ENCODE measurements at regions not wholly inside any gene's neighbourhood (a gene's known extent, or its start where the extent isn't known, plus 50 kb on each side); places are given as distances from the start of the nearest gene placed in this dataset.
"Not testable (repeated sequence)": the region's sequence is repeated elsewhere in the genome, so short reads cannot be mapped to it uniquely, and the experiment has no call there.

DNA sequence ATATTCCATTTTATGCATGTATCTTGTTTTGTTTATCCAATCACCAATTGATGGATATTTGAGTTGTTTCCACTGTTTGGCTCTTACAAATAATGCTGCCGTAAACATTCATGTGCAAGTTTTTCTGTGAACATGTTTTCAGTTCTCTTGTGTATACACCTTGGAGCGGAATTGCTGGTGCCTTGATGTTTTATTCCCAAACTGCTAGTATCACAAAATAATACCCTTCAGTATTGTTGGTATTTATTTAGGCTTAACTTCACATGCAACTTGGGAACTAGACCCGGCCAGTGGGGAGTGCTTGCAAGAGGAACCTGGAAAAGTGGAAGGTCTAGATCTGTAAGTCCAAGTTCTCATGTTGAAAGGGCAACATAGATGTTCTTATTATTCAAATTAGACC lies 115.9 kb downstream of the CRYAA start:
- intact Hi-C loops (cut with micrococcal nuclease), result no loop called here
- H3K79me2 ChIP-seq (ENCODE audit: low read length), result no peaks in the 10 kb centered on the region
- H3F3A ChIP-seq (ENCODE audit: low read length, unreplicated experiment), result peaks cover 7% of the 10 kb centered on the region
- H3K9me3 ChIP-seq (ENCODE audit: low read length), result no peaks in the 10 kb centered on the region
- H3K4me3 ChIP-seq (ENCODE audit: low read length), result no peak overlapping the region
- ATAC-seq (no peak), DNase-seq (no peak)
- H3K9ac ChIP-seq (ENCODE audit: low read length), result no peak overlapping the region
- H4K20me1 ChIP-seq (ENCODE audit: low read length), result no peaks in the 10 kb centered on the region
- peaks cover 32% of the 10 kb centered on the region for H3K4me1 ChIP-seq (ENCODE audit: insufficient read depth, low read length)
- no peaks in the 10 kb centered on the region for H3K36me3 ChIP-seq (ENCODE audit: low read depth, low read length)
- no peaks in the 10 kb centered on the region for H3K9me2 ChIP-seq (replicated peaks; ENCODE audit: low read length)
- no peak overlapping the region for H2AFZ ChIP-seq (ENCODE audit: low read length)
- H3K27me3 ChIP-seq (ENCODE audit: low read length), result no peaks in the 10 kb centered on the region
- POLR2A ChIA-PET (ENCODE audit: unreplicated experiment), result no interaction called here
- TF ChIP-seq EZH2 (IDR thresholded peaks at IDR 0.05; ENCODE audit: low read length, unreplicated experiment), result no peak
- TF ChIP-seq EZH2phosphoT487 (IDR thresholded peaks at IDR 0.05; ENCODE audit: borderline replicate concordance, low read length), result no peak
- TF ChIP-seq, protein P1, sequence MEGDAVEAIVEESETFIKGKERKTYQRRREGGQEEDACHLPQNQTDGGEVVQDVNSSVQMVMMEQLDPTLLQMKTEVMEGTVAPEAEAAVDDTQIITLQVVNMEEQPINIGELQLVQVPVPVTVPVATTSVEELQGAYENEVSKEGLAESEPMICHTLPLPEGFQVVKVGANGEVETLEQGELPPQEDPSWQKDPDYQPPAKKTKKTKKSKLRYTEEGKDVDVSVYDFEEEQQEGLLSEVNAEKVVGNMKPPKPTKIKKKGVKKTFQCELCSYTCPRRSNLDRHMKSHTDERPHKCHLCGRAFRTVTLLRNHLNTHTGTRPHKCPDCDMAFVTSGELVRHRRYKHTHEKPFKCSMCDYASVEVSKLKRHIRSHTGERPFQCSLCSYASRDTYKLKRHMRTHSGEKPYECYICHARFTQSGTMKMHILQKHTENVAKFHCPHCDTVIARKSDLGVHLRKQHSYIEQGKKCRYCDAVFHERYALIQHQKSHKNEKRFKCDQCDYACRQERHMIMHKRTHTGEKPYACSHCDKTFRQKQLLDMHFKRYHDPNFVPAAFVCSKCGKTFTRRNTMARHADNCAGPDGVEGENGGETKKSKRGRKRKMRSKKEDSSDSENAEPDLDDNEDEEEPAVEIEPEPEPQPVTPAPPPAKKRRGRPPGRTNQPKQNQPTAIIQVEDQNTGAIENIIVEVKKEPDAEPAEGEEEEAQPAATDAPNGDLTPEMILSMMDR (conservative IDR thresholded peaks at IDR 0.05; ENCODE audit: low read depth, low read length), result no peak
- CTCF ChIA-PET, result no interaction called here
- H3K27ac ChIP-seq (ENCODE audit: low read length), result no peak overlapping the region
- H3K4me2 ChIP-seq (ENCODE audit: low read length), result no peak overlapping the region
- BruUV-seq (replicated peaks), result no TSS peak

DNA sequence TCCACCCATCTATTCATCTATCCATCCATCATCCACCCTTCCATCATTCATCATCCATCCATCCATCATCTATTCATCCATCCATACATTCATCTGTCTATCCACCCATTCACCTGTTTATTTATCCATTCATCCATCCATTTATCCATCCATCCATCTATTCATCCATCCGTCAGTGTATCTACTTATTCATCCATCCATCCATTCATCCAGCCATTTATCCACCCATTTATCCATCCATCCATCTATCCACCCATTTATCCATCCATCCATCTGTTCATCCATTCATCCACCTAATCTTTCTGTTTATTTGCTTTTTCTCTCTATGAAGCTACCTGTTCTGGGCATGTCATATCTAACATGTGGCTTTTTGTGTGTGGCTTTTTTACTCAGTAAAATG lies 115.4 kb downstream of the CRYAA start:
- CTCF ChIA-PET, result no interaction called here
- H3K4me3 ChIP-seq (ENCODE audit: low read length), result no peak overlapping the region
- no peaks in the 10 kb centered on the region for H3K27me3 ChIP-seq (ENCODE audit: low read length)
- H3K27ac ChIP-seq (ENCODE audit: low read length), result no peak overlapping the region
- peaks cover 32% of the 10 kb centered on the region for H3K4me1 ChIP-seq (ENCODE audit: insufficient read depth, low read length)
- no peak for DNase-seq
- no peaks in the 10 kb centered on the region for H3K9me2 ChIP-seq (replicated peaks; ENCODE audit: low read length)
- TF ChIP-seq EZH2 (IDR thresholded peaks at IDR 0.05; ENCODE audit: low read length, unreplicated experiment), result no peak
- no peak for TF ChIP-seq EZH2phosphoT487 (IDR thresholded peaks at IDR 0.05; ENCODE audit: borderline replicate concordance, low read length)
- TF ChIP-seq, protein P1 (conservative IDR thresholded peaks at IDR 0.05; ENCODE audit: low read depth, low read length), result no peak
- H3K36me3 ChIP-seq (ENCODE audit: low read depth, low read length), result no peaks in the 10 kb centered on the region
- POLR2A ChIA-PET (ENCODE audit: unreplicated experiment), result no interaction called here
- H3K9me3 ChIP-seq (ENCODE audit: low read length), result no peaks in the 10 kb centered on the region
- BruUV-seq (replicated peaks), result no TSS peak
- H3K9ac ChIP-seq (ENCODE audit: low read length), result no peak overlapping the region
- no peak overlapping the region for H2AFZ ChIP-seq (ENCODE audit: low read length)
- no peak overlapping the region for H3K4me2 ChIP-seq (ENCODE audit: low read length)
- H4K20me1 ChIP-seq (ENCODE audit: low read length), result no peaks in the 10 kb centered on the region
- intact Hi-C loops (cut with micrococcal nuclease), result no loop called here
- peaks cover 7% of the 10 kb centered on the region for H3F3A ChIP-seq (ENCODE audit: low read length, unreplicated experiment)
- ATAC-seq, result no peak
- no peaks in the 10 kb centered on the region for H3K79me2 ChIP-seq (ENCODE audit: low read length)

DNA sequence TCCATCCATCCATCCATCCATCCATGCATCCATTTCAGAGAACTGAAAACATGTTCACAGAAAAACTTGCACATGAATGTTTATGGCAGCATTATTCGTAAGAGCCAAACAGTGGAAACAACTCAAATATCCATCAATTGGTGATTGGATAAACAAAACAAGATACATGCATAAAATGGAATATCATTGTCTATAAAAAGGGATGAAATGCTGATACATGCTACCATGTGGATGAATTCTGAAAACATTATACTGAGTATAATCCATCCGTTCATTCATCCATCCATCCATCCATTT lies 115.1 kb downstream of the CRYAA start:
- H3K36me3 ChIP-seq (ENCODE audit: low read depth, low read length); intact Hi-C loops (cut with micrococcal nuclease); BruUV-seq (replicated peaks); H3K9ac ChIP-seq (ENCODE audit: low read length); H3F3A ChIP-seq (ENCODE audit: low read length, unreplicated experiment); H3K4me2 ChIP-seq (ENCODE audit: low read length); H3K27me3 ChIP-seq (ENCODE audit: low read length); H3K27ac ChIP-seq (ENCODE audit: low read length); H3K79me2 ChIP-seq (ENCODE audit: low read length); H3K9me2 ChIP-seq (replicated peaks; ENCODE audit: low read length); ATAC-seq; H2AFZ ChIP-seq (ENCODE audit: low read length); POLR2A ChIA-PET (ENCODE audit: unreplicated experiment); DNase-seq; H4K20me1 ChIP-seq (ENCODE audit: low read length); H3K9me3 ChIP-seq (ENCODE audit: low read length); CTCF ChIA-PET; H3K4me3 ChIP-seq (ENCODE audit: low read length): not testable (repeated sequence)
- H3K4me1 ChIP-seq (ENCODE audit: insufficient read depth, low read length), result peaks cover 29% of the 10 kb centered on the region
